ENCODE measurements at regions not wholly inside any gene's neighbourhood (a gene's known extent, or its start where the extent isn't known, plus 50 kb on each side); places are given as distances from the start of the nearest gene placed in this dataset.

DNA sequence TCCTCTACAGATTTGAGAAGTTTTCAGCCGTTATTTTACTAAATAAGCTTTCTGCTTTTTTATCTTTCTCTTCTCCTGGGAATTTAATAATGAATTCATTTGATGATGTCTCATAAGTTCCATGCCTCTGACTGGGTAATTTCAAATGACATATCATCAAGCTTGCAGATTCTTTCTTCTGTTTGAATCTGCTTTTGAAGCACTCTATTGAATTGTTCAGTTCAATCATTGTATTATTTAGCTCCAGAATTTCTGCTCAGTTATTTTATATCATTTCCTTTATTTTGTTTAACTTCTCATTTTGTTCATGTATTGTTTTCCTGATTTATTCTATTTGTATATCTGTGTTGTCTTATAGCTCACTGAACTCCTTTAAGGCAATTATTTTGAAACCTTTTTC is 196.9 kb upstream of the CNTNAP2 start:
- 80% methylated on average over 1 of the region's 1 CpG for WGBS

DNA sequence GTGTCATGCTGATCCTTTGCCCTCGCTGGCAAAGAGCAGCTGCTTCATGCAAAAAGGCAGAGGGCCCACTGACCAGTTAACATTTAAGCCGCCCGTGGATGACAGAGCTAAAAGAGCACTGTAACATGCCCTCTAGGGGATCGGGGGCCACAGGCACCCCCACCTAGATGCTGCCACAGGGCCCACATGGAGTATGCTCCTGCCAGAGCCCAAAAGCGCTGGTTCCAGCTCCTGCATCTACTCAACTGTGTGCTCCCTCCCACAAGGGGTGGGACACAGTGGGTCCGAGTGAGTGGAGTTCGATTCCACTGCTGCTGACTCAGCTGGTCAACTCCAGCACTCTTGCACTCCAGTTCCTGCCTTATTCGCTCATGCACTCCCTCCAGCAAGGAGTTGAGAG is 199.8 kb upstream of the CNTNAP2 start:
- H3K4me3 ChIP-seq (ENCODE audit: low read length), result no peak overlapping the region
- no peaks in the 10 kb centered on the region for H3K27me3 ChIP-seq (ENCODE audit: control insufficient read depth, insufficient read depth)
- no peak overlapping the region for H3K27ac ChIP-seq (ENCODE audit: low read length)
- DNase-seq (no peak), ATAC-seq (no peak)
- intact Hi-C loops (cut with DNase I), result no loop called here
- H3K4me1 ChIP-seq (ENCODE audit: control insufficient read depth, insufficient read depth, low read length), result no peaks in the 10 kb centered on the region
- WGBS, result 86% methylated on average over 8 of the region's 8 CpGs
- H3K9me3 ChIP-seq (ENCODE audit: control insufficient read depth, low read length), result peaks cover 2% of the 10 kb centered on the region

More for the DNA sequence above, 196.9 kb upstream of the CNTNAP2 start:
- intact Hi-C loops (cut with DNase I), result no loop called here
- Histone ChIP-seq H3K27ac (ENCODE audit: low read length) (no peak overlapping the region), H3K27me3 (ENCODE audit: control insufficient read depth, insufficient read depth) (no peaks in the 10 kb centered on the region), H3K4me3 (ENCODE audit: low read length) (no peak overlapping the region), H3K4me1 (ENCODE audit: control insufficient read depth, insufficient read depth, low read length) (no peaks in the 10 kb centered on the region), H3K9me3 (ENCODE audit: control insufficient read depth, low read length) (peaks cover 2% of the 10 kb centered on the region)
- ATAC-seq, result no peak
- DNase-seq, result no peak

DNA sequence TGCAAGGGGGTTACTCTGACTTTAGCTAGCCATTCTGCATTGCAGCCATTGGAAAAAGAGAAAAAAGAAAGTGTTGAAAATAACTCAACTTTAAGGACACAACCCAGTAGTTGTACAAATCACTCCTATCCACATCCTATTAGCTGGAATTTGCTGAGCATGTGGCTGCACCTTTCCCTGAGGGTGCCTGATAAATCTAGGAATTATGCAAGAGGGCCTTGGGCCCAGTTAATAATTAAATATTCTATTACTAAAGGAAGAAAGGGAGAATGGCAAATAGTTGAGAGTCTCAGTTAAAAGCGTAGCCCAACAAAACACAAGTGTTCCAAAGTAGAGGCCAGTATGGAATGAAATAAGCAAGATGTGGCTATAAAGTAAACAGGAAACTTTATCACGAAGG is 200.9 kb upstream of the CNTNAP2 start:
- DNase-seq, result no peak
- intact Hi-C loops (cut with DNase I), result no loop called here
- WGBS, result 69% methylated on average over 2 of the region's 2 CpGs
- Histone ChIP-seq H3K4me3 (ENCODE audit: low read length) (no peak overlapping the region), H3K9me3 (ENCODE audit: control insufficient read depth, low read length) (peaks cover 2% of the 10 kb centered on the region), H3K4me1 (ENCODE audit: control insufficient read depth, insufficient read depth, low read length) (no peaks in the 10 kb centered on the region), H3K27ac (ENCODE audit: low read length) (no peak overlapping the region), H3K27me3 (ENCODE audit: control insufficient read depth, insufficient read depth) (no peaks in the 10 kb centered on the region)
- ATAC-seq, result no peak

DNA sequence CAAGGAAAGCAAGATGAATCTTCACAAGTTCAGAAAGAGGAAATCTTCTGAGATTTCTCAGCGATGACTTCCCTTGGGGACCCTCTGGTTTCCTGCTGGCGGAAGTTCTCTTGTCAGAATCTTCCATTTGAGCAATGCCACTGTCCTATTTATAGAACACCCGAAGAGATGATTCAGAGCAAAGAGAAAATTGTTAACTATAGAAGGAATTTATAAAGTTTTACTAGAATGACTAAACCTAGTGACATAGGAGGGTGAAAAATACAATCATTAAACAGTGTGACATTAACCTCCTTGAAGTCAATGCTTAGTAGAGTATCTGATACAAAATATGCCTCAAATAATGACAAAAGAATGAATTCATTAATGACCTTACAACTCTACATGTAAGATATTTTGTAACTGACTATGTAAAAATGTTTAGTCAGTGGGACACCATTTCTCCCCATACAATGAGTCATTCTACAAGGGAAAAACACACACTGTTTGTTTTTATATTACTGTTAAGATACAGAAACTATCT is 206.5 kb upstream of the CNTNAP2 start:
- H3K9me3 ChIP-seq (ENCODE audit: control insufficient read depth, low read length), result no peaks in the 10 kb centered on the region
- no peaks in the 10 kb centered on the region for H3K4me1 ChIP-seq (ENCODE audit: control insufficient read depth, insufficient read depth, low read length)
- intact Hi-C loops (cut with DNase I), result no loop called here
- no peak for DNase-seq
- H3K27ac ChIP-seq (ENCODE audit: low read length), result no peak overlapping the region
- ATAC-seq, result no peak
- no peaks in the 10 kb centered on the region for H3K27me3 ChIP-seq (ENCODE audit: control insufficient read depth, insufficient read depth)
- no peak overlapping the region for H3K4me3 ChIP-seq (ENCODE audit: low read length)
- WGBS, result 31% methylated on average over 3 of the region's 3 CpGs

DNA sequence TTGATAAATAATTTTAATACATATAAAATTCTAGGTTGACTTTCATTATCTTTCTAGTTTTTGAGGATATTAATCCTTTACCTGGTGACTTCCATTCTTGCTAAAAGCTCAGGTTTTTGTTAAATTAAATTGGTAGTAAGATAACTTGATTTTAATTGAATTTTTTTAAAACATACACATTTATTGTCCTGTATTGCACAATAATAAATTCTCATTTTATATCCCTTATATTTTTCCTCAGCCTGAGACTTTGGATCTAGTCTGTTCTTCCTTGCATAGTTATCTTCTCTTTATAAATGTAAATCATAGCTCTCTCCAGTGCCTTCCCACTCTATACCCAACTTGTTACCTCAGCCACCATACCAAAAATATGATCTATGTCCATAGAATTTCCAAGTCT is 212.9 kb upstream of the CNTNAP2 start:
- Histone ChIP-seq H3K4me3 (ENCODE audit: low read length) (no peak overlapping the region), H3K9me3 (ENCODE audit: control insufficient read depth, low read length) (no peaks in the 10 kb centered on the region), H3K27ac (ENCODE audit: low read length) (no peak overlapping the region), H3K4me1 (ENCODE audit: control insufficient read depth, insufficient read depth, low read length) (no peaks in the 10 kb centered on the region), H3K27me3 (ENCODE audit: control insufficient read depth, insufficient read depth) (no peaks in the 10 kb centered on the region)
- intact Hi-C loops (cut with DNase I), result no loop called here
- ATAC-seq, result no peak
- no peak for DNase-seq

DNA sequence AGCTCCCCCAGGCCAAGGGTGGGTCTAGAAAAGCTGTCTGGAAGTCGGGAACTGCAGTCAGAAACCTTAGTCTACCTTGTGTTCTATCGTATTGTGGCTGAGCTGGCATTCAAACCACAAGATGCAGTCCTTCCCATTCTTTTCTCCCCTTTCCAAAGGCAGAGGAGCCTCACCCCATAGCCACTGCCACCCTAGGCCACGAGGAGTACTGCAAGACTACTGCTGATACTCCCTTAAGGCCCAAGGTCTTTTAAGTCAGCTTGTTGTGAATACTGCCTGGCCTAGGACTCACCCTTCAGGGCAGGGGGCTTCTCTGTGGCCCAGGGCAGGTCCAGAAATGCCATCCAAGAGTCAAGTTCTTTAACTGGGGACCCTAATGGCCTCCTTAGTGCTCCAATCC is 214.5 kb upstream of the CNTNAP2 start:
- Histone ChIP-seq H3K9me3 (ENCODE audit: control insufficient read depth, low read length) (no peaks in the 10 kb centered on the region), H3K4me1 (ENCODE audit: control insufficient read depth, insufficient read depth, low read length) (no peaks in the 10 kb centered on the region), H3K27me3 (ENCODE audit: control insufficient read depth, insufficient read depth) (no peaks in the 10 kb centered on the region), H3K4me3 (ENCODE audit: low read length) (no peak overlapping the region), H3K27ac (ENCODE audit: low read length) (no peak overlapping the region)
- intact Hi-C loops (cut with DNase I), result no loop called here
- no peak for ATAC-seq
- DNase-seq, result no peak
- 58% methylated on average over 3 of the region's 3 CpGs for WGBS

- no peak for ATAC-seq
- Histone ChIP-seq H3K9me3 (ENCODE audit: control insufficient read depth, low read length) (no peaks in the 10 kb centered on the region), H3K27me3 (ENCODE audit: control insufficient read depth, insufficient read depth) (no peaks in the 10 kb centered on the region), H3K27ac (ENCODE audit: low read length) (no peak overlapping the region), H3K4me3 (ENCODE audit: low read length) (no peak overlapping the region), H3K4me1 (ENCODE audit: control insufficient read depth, insufficient read depth, low read length) (no peaks in the 10 kb centered on the region)
- WGBS, result 81% methylated on average over 2 of the region's 2 CpGs
- intact Hi-C loops (cut with DNase I), result no loop called here
- no peak for DNase-seq
These were observed 216.7 kb upstream of the CNTNAP2 start for GRCh38 chr7:145899938-145900337.

- Histone ChIP-seq H3K27me3 (ENCODE audit: control insufficient read depth, insufficient read depth) (no peaks in the 10 kb centered on the region), H3K9me3 (ENCODE audit: control insufficient read depth, low read length) (no peaks in the 10 kb centered on the region), H3K4me1 (ENCODE audit: control insufficient read depth, insufficient read depth, low read length) (no peaks in the 10 kb centered on the region), H3K4me3 (ENCODE audit: low read length) (no peak overlapping the region), H3K27ac (ENCODE audit: low read length) (no peak overlapping the region)
- intact Hi-C loops (cut with DNase I), result no loop called here
- 83% methylated on average over 4 of the region's 4 CpGs for WGBS
- DNase-seq (no peak), ATAC-seq (no peak)
These were observed 222.6 kb upstream of the CNTNAP2 start for GRCh38 chr7:145893925-145894535.

DNA sequence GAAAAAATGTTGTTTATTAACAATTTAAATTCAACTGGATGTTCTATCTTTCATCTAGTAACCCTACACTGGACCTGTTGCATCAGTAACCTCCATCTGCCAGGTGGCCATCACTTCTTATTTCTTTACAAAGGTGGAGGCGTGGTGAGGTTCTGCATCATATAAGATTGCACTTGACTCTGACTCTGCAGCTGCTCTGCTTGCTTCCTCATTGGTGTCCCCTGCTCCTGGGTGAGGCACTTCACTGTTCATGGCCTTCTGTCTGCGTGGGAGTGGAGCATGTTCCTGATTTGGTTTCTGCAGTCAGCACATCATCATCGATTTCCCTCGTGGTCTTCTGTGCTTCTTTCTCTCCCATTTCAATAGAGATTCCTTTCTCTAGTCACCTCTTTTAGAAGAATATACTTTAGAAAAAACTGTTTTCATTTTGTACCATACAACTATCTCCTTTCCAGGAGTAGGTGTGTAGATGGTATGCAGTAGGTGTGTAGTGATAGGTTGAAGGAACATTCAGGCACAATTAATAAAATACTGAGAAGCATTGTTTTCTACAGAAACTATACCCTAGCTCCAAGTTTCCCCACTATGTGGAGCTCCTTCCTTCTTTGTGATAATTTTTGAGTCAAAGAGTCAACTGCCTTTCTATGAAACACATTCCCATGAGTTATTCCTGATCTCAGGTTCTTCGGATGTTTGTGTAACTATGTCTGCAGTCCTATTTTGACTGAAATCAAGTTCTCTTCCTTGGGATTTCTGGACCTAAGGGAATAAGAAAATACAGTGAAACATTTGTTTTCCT is 231.7 kb upstream of the CNTNAP2 start:
- no peak for ATAC-seq
- intact Hi-C loops (cut with DNase I), result no loop called here
- WGBS, result 65% methylated on average over 5 of the region's 5 CpGs

DNA sequence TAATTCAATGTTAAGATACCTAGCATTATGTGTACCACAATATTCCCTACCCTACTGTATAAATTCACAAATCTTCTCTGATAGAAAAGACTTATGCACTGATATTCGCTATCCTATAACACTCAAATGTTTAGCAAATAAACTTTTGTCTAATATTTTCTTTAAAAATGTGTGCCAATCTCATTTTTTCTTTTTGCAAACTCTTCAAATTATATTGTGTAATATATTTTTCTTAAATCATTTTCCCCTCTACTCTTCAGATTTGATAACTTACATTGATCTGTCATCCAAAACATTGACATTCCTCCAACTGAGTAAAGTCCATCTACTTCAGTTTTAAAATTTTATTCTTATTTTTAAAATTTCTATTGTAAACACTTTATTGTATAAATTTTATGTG is 240.2 kb upstream of the CNTNAP2 start:
- ATAC-seq, result no peak
- intact Hi-C loops (cut with DNase I), result no loop called here
- no peaks in the 10 kb centered on the region for H3K4me1 ChIP-seq (ENCODE audit: control insufficient read depth, insufficient read depth, low read length)
- H3K9me3 ChIP-seq (ENCODE audit: control insufficient read depth, low read length), result no peaks in the 10 kb centered on the region
- H3K27me3 ChIP-seq (ENCODE audit: control insufficient read depth, insufficient read depth), result no peaks in the 10 kb centered on the region
- no peak overlapping the region for H3K27ac ChIP-seq (ENCODE audit: low read length)
- H3K4me3 ChIP-seq (ENCODE audit: low read length), result no peak overlapping the region
- no peak for DNase-seq
- WGBS, result 57% methylated on average over 1 of the region's 1 CpG

More for the DNA sequence above, 231.7 kb upstream of the CNTNAP2 start:
- Histone ChIP-seq H3K4me3 (ENCODE audit: low read length) (no peak overlapping the region), H3K9me3 (ENCODE audit: control insufficient read depth, low read length) (no peaks in the 10 kb centered on the region), H3K27me3 (ENCODE audit: control insufficient read depth, insufficient read depth) (no peaks in the 10 kb centered on the region), H3K4me1 (ENCODE audit: control insufficient read depth, insufficient read depth, low read length) (no peaks in the 10 kb centered on the region), H3K27ac (ENCODE audit: low read length) (no peak overlapping the region)
- DNase-seq, result no peak

GRCh38 chr7:145875267-145875666 is 241.3 kb upstream of the CNTNAP2 start:
- DNase-seq, result no peak
- ATAC-seq, result no peak
- H3K27ac ChIP-seq (ENCODE audit: low read length), result no peak overlapping the region
- H3K4me1 ChIP-seq (ENCODE audit: control insufficient read depth, insufficient read depth, low read length), result no peaks in the 10 kb centered on the region
- H3K9me3 ChIP-seq (ENCODE audit: control insufficient read depth, low read length), result no peaks in the 10 kb centered on the region
- intact Hi-C loops (cut with DNase I), result no loop called here
- no peaks in the 10 kb centered on the region for H3K27me3 ChIP-seq (ENCODE audit: control insufficient read depth, insufficient read depth)
- H3K4me3 ChIP-seq (ENCODE audit: low read length), result no peak overlapping the region
